Activated CD4-positive, CD25-positive, alpha-beta regulatory T cell (primary cell): ENCODE measurements at regions not wholly inside any gene's neighbourhood (a gene's known extent, or its start where the extent isn't known, plus 50 kb on each side); places are given as distances from the start of the nearest gene placed in this dataset.

Experiments
- DNase-seq, 4 experiments: peaks; one replicate each; lab custom pipeline; 2025; lab: John Stamatoyannopoulos, UW

DNA sequence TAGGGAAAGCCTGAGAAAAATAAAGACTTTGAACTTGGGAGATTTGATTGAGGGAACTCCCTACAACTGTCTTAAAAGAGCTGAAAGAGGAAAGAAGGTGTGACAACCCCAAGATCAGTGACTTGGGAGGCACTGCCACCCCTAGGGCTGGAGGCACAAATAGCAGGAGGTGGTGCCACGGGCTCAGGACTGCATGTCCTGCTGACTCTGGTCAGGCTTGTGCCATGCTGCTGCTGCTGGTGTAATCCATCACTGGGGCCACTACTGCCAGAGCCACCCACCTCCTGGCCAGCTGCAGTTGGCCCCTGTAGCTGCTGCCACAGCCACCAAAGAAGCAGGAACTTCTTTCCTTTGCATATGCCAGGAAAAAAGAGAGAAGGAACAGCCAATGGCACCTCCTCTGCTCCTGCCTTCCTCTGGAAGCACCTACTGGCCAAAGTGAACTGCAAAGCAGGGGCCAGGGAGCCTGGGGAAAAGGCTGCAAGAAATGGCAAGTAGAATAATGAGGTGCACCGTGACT, 730.3 kb downstream of the PTPRU start:
- no peak for DNase-seq

DNA sequence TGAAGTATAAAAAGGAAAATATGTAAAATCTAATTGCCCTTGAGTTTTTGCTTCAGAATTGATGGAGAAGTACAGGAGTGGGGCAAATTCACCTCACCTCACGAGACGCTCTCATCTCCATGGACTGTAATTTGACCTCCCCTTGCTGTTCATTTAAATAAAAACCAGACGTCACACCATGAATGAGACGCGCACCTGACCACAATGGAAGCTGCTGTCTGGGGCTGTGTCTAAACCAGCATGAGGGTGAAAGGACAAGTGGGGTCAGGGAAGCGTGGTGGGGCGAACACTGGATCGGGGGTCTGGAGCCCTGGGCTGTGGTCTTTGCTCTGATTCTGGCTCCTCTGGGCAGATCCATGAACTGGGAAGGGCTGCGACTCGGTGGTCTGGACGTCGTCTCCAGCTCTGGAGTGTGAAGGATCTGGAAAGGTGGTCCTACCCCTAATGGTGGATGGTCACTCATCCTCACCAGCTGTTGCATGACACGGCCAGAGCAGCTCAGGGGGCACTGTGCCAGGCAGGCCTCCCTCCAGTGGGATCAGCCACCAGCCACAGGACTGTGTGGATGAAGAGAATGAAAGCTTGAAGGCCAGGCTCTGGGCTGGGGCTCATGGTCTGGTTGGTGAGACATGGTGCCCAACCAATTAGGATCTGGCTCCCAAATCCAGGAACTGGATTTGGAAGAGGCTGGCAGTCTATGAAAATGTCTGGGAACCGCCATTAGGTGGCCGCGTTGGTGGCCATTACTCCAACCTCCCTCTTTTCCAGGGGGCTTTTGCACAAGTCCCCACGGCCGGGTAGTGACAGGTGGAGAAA, 728.6 kb downstream of the PTPRU start:
- no peak for DNase-seq

DNA sequence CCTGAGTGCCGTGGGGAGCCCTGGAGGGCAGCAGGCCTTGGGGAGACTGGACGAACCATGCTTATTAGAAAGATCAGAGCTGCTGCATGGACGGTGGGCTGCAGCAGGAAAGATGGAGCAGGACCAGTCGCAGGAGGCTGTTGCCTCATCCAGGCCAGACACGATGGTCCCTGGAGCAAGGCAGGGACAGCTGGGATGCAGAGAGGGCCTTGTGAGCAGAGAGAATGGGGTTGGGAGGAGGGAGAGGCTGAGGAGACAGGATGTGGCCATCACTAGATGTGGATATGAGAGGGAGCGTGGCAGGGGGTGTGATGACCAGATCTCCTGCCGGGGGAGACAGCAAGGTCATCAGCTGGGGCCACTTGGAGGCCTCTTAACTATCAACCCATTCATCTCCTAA, 727.6 kb downstream of the PTPRU start:
- no peak for DNase-seq

DNA sequence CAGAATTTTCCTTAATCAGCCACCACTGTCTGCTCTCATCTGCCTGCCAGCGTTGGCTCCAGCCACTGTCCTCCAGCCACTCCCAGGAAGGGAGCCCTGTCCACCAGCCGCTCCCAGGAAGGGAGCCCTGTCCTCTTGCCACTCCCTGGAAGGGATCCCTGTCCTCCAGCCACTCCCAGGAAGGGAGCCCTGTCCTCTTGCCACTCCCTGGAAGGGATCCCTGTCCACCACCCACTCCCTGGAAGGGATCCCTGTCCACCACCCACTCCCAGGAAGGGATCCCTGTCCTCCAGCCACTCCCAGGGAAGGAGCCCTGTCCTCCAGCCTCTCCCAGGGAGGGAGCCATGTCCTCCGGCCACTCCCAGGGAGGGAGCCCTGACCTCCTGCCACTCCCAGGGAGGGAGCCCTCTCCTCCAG, 726.5 kb downstream of the PTPRU start:
- DNase-seq, result no peak

DNA sequence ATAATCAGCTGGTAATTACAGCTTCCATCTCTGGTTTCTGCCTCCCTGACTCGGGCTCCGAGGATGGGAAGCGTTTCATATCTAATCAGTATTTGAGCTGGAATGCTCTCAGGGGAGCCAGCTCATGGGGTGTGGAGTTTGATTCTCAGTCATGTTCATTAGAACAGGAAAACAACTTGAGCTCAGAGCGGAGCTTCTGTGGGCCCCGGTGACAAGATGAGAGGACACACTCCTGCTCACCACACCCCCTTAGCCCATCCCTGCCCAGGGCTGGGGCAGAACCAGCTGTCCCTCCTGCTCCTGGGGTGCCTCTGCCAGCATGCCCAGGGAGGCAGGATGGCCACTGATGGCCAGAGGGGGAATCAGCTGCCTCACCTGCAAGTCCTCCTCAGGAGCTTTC, 726.0 kb downstream of the PTPRU start:
- no peak for DNase-seq

DNA sequence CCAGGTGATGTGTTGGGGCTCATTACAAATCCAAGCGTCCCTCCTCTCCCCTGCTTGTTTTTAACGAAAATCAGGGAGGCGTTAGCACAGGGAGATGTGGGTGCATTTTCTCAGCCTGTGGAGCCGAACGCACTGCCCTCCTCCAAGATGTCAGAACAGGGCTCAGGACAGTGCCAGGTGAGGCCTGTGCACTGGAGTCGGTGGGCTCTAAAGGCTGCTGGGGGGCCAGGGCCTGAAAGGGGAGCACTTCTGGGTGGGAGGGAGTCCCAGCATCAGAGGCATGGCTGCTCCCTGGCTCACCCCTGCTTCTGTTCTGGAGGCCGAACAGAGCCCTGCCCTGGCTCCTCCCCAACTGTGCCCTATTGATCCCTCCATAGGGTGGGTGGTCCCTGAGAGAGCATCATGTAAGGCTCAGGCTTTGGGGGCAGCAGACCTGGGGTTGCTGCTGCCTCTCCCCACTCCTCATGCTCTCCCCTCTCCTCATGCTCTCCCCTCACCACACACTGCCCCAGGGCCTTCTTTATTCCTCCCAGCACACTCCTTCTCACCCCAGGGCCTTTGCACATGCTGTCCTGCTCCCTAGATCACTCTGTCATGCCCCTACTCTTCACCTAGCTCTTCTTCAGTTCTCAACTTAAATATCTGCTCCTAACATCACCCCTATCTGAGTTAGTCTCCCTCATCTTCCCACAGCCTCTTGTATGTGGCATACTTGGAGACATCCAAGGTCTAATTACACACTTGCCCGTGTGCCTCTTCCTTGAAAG, 725.2 kb downstream of the PTPRU start:
- no peak for DNase-seq

DNA sequence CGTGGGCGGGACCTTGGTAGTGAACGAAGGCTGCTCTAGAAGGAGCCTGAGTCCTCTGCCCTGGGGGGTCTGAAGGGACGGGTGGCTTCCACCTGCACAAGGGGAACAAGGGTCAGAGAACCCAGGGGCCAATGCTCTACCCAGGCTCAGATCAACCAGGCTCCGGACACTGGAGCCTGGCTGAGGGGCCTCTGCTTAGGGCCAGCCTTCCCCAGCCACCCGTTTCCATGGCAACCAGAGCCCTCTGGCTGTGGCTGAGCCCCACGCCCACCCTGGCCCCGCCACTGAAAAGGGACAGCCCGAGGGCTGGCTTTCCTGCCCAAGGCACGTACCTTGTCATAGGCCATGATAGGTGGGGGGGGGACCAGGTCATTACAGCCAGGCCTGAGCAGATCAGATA, 724.6 kb downstream of the PTPRU start:
- DNase-seq, result no peak

DNA sequence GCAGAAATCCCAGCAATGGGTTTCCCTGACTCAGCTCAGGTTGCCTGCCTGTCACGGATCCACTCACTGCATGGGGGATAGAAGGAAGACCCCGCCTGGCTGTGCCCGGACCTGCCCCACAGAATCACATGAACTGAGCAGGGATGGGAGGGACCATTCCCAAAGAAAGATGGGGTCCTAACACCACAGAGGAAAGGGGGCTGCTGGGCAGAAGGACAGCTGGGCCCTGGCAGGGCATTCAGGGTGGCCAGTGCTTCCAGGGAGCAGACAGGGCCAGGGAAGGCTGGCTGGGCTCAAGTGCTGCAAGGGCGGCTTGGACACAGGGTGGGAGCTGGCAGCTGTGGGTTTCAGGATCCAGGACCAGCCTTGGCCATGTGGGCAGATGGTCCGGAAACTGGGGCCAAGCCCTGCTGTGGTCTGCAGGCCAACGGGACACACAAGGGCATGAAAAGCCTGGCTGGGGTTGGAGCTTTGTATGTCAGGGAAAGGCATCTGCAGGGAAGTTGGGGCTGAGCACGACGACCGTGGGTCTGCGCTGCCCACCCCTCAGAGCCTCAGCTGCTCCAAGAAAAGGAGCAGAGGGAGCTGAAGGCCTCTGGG, 723.9 kb downstream of the PTPRU start:
- no peak for DNase-seq

DNA sequence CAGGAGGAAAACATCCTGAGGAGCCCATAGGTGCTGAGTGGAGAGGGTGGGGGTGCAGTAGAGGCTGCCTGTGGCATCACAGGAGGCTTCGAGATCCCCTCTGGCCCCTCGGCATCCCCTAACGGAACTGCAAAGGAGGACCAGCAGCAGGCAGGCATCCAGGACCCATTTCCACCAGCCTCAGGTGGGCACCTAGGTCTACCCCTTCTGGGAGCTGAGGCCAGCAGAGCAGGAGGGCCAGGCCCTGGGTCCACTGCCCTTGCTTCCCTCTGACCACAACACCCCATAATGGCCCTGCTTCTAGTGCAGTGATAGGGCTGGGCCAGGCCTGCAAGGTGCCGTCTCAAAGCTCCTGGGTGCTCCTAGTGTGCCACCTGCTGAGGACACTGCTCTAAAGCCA, 723.0 kb downstream of the PTPRU start:
- DNase-seq, result no peak

DNA sequence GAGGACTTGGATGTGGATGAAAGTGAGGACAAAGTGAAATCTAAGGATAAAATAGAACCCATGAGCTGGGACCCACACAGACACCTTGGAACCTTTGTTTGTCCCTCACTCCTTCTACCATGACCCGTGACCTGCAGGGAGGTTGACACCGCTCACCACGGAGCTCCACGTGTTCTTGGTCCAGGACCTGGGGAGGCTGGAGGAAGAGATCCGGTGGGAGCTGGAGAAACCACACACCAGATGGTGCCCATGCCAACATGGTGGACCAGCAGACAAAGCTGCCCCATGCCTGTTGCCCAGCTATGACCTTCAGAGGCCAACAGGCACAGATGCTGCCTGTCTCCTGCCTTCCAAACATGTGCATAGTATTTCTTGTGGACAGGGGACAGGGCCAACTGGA, 721.9 kb downstream of the PTPRU start:
- DNase-seq, result no peak

DNA sequence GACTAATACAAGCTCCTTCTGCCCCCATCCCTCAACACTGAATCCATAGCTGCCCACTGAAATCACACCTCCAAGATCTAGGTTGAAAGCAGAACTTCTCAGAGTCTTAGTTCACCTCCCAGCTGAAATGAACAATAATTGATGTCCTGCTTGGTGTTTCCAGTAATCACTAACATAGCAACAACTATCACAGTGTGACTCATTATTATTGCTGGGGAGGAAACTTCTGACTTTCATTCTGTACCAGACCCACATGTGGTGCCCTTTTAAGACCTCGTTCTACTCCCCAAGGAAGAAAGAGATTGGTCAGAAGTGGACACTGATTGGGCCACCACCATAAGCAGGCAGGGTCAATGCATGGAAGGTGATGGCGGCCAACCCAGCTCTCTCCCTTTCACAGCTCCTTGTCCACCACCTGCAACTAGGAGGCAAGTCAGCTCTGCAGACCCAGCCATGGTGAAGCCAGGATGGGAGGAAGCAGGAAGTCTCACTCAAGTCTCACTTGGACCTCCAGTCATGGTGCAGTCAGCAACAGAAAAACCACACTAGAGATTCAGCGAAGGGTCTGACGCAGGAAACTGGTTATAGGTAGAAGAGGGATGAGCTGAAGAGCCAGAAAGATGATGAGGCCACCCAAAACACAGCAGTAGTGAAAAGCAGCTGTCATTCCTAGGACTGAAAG, 720.2 kb downstream of the PTPRU start:
- no peak for DNase-seq

DNA sequence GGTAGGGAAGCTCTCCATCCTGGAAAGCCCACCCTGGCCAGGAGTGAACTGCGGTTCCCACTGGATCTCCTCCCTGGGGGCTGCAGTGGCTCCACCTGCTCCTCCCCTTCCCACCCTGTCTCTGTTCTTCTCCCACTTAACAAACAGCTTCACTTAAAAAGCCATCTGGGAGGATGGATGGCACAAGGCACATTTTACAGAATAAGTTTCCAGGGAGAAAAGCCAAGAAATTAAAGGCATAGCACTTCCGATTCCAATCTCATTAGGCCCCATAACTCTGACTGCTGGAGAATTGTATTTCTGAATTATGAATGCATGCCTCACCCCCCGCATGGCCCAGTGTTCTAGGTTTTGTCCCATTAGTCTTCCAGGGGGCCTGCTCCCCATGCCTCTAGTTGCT, 718.3 kb downstream of the PTPRU start:
- no peak for DNase-seq

DNA sequence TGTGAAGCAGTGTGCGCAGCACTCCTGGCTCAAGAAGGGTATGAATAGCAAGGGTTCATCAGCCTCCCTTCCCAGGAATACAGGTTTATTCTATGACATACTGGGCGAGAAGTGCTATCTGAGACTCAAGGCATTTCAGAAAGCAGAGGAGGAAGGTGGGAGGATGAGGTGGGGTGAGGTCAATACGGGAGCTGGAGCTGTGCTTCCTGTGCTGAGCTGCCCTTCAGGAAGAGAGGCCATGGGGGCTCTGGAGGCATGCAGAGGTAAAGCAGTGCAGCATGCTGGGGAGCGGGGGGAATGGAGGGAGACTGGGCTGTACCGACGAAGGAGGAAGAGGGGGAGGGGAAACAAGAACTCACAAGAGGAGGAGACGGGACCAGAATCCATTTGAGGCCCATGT, 717.6 kb downstream of the PTPRU start:
- DNase-seq, result no peak

DNA sequence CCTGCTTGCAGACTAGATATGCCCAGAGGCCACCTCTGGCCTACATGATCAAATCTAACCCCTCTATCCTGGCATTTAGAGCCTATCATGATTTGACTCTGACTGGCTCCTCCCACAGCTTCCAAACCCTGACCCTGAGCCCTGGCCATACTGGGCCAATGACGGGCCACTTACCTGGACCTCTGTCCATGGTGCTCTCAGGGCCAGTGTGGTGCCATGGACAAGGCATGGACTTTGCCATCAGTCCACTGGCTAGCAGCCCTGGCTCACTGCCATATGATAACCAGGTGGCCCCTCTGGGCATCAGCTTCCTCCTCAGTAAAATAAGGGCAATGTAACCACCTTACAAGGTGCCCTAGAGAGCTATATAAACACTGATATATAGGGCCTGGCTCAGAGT, 713.4 kb downstream of the PTPRU start:
- no peak for DNase-seq

DNA sequence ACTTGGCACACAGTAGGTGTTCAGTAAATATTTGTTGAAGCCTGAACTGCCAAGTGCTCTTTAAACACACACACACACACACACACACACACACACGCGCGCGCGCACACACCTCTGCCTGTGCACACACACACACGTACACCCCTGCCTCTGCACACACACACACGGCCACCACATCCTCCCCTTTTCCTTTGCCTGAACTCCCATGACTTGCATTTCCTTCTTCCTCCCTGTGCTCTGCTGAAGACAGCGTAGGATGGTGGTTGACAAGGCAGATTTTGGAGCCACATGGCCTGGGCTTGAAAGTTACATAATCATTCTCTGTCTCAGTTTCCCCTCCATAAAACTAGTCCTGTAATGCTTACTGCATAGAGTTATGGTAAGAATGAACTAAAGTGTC, 712.3 kb downstream of the PTPRU start:
- no peak for DNase-seq

DNA sequence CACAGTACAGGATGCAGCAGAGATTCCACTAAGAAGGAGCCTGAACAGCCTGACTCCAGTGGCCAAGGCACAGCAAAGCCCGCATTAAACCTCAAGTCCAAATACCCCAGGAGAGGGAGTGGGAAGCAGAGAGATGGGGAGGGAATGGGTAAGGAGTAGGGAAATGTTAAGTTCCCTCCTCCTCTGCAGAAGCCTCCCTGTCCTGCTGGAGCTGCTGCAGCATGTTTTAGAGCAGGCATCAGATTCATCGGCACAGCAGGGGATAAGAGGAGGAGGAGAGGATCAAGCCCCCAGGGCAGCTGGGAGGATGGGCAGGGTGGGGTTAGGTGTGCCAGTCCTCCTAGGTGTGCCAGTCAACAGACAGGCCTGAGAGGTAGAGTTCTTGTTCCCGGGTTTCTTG, 709.7 kb downstream of the PTPRU start:
- DNase-seq, result no peak

DNA sequence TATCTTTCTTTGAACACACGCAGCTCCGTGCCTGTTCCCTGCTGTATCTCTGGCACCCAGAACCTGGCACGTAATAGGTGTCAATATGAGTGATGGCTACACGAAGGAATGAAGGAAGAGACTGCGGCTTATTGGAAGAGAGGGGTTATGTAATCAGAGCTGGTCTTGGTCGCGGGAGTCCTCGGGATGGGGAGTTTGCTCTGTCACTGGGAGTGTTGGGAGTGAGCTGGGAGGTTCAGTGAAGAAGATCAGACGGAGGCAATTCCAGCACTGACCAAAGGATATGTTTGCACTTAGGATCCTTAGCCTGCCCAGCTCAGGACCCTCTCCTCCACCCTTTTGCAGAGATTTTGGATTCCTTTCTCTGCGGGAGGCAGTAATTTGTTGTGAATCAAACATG, 709.1 kb downstream of the PTPRU start:
- no peak for DNase-seq

DNA sequence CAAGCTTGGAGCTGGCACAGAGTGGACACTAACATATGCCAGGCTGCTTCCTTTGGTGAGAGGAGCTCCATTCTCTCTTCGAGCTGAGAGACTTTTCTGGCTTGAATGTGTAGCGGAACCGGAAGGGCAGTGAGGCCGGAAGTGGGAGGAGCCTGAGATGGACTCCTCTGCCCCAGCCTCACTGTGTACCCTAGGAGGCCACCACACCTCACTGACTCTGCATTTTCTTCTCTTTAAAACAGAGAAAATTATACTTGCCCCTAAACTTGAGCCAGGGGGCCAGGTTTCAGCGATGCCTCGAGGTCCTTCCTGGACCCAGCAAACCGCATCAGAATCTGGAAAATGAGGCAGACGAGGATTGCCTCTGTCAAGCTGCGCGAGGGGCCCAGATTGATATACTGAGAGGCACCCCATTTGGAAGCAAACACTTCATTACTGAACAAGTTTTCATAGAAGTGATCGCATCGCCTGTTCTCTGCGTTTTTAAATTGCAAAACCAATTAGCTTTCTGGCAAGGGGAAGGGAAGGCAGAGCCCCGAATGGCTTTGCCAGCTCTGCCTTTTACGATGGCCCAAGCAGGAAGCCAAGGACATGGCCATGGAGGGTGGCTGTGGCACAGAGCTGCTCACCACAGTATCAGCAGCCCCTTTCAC, 708.1 kb downstream of the PTPRU start:
- DNase-seq, result no peak

DNA sequence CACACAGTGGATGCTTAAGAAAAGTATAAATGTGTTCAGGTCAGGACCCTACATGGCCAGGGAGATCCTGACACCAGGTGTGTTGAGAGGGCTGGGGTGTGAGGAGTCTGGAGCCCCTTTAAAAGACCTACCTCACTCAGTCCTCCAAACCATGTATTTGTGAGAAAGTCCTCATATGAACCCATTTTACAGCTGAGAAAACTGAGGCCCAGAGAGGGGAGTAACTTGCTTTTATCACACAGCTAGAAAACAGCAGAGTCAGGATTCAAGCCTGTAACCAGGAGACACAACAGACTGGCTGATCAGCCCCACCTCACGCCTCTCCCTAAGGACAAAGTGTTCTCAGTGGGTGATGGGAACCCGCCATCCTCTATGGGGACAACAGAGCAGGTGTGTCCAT, 706.7 kb downstream of the PTPRU start:
- DNase-seq, result no peak

DNA sequence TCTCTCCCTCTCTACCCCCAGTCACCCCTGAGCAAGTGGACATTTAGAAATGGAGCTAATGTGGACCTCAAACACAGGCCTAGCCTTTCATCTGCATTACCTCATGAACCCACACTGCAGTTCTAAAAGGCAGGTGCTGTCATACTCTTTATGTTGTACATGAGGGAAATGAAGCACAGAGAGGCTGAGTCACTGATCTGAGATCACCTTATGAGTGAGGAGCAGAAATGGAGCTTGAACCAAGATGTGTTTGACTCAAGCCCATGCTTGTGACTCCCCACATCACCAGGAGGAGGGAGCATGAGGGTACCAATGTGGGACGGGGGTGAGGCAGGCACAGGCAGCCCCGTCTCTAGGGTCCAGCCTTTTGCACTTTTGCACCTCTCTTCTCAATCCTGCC, 702.8 kb downstream of the PTPRU start:
- DNase-seq, result no peak

DNA sequence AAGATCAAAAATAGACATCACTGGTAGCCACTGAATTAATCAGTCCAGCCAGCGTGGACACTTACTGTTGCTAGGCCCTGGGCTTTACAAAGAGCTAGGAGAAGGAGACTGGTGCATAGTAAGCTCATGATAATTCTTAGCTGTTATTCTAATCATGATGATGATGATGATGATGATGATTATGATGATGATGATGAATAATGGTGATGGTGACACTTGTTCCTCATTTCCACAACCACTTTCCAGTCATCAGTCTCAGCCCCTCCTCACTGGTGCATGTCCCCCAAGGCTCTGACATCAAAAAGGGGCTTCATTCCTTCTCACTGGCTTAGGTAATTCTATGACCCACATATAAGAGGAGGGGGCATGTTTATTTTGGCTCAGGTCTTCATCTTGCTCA, 701.0 kb downstream of the PTPRU start:
- DNase-seq, result no peak

DNA sequence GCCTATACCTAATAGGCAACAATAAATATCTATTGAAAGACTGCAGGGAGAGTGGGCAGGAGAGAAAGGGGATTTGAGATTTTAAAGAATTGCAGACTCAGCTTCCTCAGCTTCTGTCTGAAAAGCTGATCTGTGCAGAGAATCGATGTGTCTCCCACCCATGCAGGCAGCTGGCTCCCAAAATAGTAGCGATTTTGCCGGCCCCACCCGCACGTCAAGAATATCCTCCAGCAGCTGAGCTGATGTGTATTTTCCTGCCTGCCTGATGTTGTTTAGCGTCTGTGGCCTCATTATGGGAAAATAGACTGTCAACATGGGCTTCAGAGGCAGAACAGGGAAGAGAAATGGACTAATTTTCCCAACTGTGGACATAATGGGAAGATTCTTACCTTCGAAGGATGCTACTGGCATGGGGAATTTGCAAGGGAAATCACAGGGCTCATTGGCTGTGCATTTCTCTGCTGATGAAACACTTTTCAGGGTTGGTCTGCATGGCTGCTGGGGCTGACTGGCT, 699.8 kb downstream of the PTPRU start:
- DNase-seq, result no peak
